ENCODE measurements at regions not wholly inside any gene's neighbourhood (a gene's known extent, or its start where the extent isn't known, plus 50 kb on each side); places are given as distances from the start of the nearest gene placed in this dataset.

- 73 to 86% methylated on average over 3 of the region's 3 CpGs for WGBS, 2 donors
- intact Hi-C loops (cut with DNase I) = no loop called here
- no peak overlapping the region for H3K27ac ChIP-seq
- no peaks in the 10 kb centered on the region for H3K9me3 ChIP-seq
- H3K4me3 ChIP-seq = no peak overlapping the region
- TF ChIP-seq CTCF (IDR thresholded peaks at IDR 0.05) (no peak), POLR2AphosphoS5 (IDR thresholded peaks at IDR 0.05) (no peak), EP300 (IDR thresholded peaks at IDR 0.05) (no peak), POLR2A (IDR thresholded peaks at IDR 0.05) (no peak)
- DNase-seq = no peak
- H3K4me1 ChIP-seq = no peaks in the 10 kb centered on the region
- no peaks in the 10 kb centered on the region for H3K27me3 ChIP-seq
- no peaks in the 10 kb centered on the region for H3K36me3 ChIP-seq
These were observed 507.2 kb downstream of the GRXCR1 start for GRCh38 chr4:43399726-43400125.

- TF ChIP-seq POLR2A (IDR thresholded peaks at IDR 0.05) = no peak
- TF ChIP-seq EP300 (IDR thresholded peaks at IDR 0.05) = no peak
- no peak for TF ChIP-seq CTCF (IDR thresholded peaks at IDR 0.05)
- no peak for TF ChIP-seq POLR2AphosphoS5 (IDR thresholded peaks at IDR 0.05)
- no peak overlapping the region for H3K4me3 ChIP-seq
- no peaks in the 10 kb centered on the region for H3K4me1 ChIP-seq
- H3K9me3 ChIP-seq = no peaks in the 10 kb centered on the region
- DNase-seq = no peak
- intact Hi-C loops (cut with DNase I) = no loop called here
- no peaks in the 10 kb centered on the region for H3K36me3 ChIP-seq
- H3K27ac ChIP-seq = no peak overlapping the region
- 80 to 87% methylated on average over 1 of the region's 1 CpG for WGBS, 2 donors
- no peaks in the 10 kb centered on the region for H3K27me3 ChIP-seq
These were observed 509.9 kb downstream of the GRXCR1 start for GRCh38 chr4:43402393-43402792.

- 93 to 95% methylated on average over 9 of the region's 9 CpGs for WGBS, 2 donors
- no peak overlapping the region for H3K4me3 ChIP-seq
- no peaks in the 10 kb centered on the region for H3K36me3 ChIP-seq
- H3K4me1 ChIP-seq = no peaks in the 10 kb centered on the region
- H3K27me3 ChIP-seq = no peaks in the 10 kb centered on the region
- H3K9me3 ChIP-seq = no peaks in the 10 kb centered on the region
- H3K27ac ChIP-seq = no peak overlapping the region
- intact Hi-C loops (cut with DNase I) = no loop called here
- TF ChIP-seq CTCF (IDR thresholded peaks at IDR 0.05) (no peak), EP300 (IDR thresholded peaks at IDR 0.05) (no peak), POLR2A (IDR thresholded peaks at IDR 0.05) (no peak), POLR2AphosphoS5 (IDR thresholded peaks at IDR 0.05) (no peak)
- no peak for DNase-seq
These were observed 518.1 kb downstream of the GRXCR1 start for GRCh38 chr4:43410636-43411035.

GRCh38 chr4:43411226-43411625, 518.7 kb downstream of the GRXCR1 start:
- H3K4me1 ChIP-seq = no peaks in the 10 kb centered on the region
- H3K4me3 ChIP-seq = no peak overlapping the region
- H3K27me3 ChIP-seq = no peaks in the 10 kb centered on the region
- intact Hi-C loops (cut with DNase I) = no loop called here
- H3K27ac ChIP-seq = no peak overlapping the region
- H3K36me3 ChIP-seq = no peaks in the 10 kb centered on the region
- TF ChIP-seq CTCF (IDR thresholded peaks at IDR 0.05) (no peak), EP300 (IDR thresholded peaks at IDR 0.05) (no peak), POLR2AphosphoS5 (IDR thresholded peaks at IDR 0.05) (no peak), POLR2A (IDR thresholded peaks at IDR 0.05) (no peak)
- no peak for DNase-seq
- no peaks in the 10 kb centered on the region for H3K9me3 ChIP-seq

GRCh38 chr4:43423276-43423675, 530.8 kb downstream of the GRXCR1 start:
- WGBS, 2 donors = 73 to 80% methylated on average over 1 of the region's 1 CpG

More at GRCh38 chr4:43423276-43423675, 530.8 kb downstream of the GRXCR1 start:
- intact Hi-C loops (cut with DNase I) = no loop called here
- no peaks in the 10 kb centered on the region for H3K27me3 ChIP-seq
- H3K9me3 ChIP-seq = peaks cover 0 to 4% (median 0%) of the 10 kb centered on the region in 4 donors
- H3K4me1 ChIP-seq = no peaks in the 10 kb centered on the region
- DNase-seq = no peak
- H3K27ac ChIP-seq = no peak overlapping the region
- H3K4me3 ChIP-seq = no peak overlapping the region
- no peaks in the 10 kb centered on the region for H3K36me3 ChIP-seq
- TF ChIP-seq POLR2A (IDR thresholded peaks at IDR 0.05) (no peak), CTCF (IDR thresholded peaks at IDR 0.05) (no peak), EP300 (IDR thresholded peaks at IDR 0.05) (no peak), POLR2AphosphoS5 (IDR thresholded peaks at IDR 0.05) (no peak)

Data from sigmoid colon (tissue), 6 donors.